Kidney capillary endothelial cell (primary cell): ENCODE measurements at regions not wholly inside any gene's neighbourhood (a gene's known extent, or its start where the extent isn't known, plus 50 kb on each side); places are given as distances from the start of the nearest gene placed in this dataset.
"Not testable (repeated sequence)": the region's sequence is repeated elsewhere in the genome, so short reads cannot be mapped to it uniquely, and the experiment has no call there.

Experiments
- DNase-seq: peaks from one replicate; pipeline ENCODE4 v3.0.0-alpha.2; 2018; ENCODE audit warnings: low spot score

DNA sequence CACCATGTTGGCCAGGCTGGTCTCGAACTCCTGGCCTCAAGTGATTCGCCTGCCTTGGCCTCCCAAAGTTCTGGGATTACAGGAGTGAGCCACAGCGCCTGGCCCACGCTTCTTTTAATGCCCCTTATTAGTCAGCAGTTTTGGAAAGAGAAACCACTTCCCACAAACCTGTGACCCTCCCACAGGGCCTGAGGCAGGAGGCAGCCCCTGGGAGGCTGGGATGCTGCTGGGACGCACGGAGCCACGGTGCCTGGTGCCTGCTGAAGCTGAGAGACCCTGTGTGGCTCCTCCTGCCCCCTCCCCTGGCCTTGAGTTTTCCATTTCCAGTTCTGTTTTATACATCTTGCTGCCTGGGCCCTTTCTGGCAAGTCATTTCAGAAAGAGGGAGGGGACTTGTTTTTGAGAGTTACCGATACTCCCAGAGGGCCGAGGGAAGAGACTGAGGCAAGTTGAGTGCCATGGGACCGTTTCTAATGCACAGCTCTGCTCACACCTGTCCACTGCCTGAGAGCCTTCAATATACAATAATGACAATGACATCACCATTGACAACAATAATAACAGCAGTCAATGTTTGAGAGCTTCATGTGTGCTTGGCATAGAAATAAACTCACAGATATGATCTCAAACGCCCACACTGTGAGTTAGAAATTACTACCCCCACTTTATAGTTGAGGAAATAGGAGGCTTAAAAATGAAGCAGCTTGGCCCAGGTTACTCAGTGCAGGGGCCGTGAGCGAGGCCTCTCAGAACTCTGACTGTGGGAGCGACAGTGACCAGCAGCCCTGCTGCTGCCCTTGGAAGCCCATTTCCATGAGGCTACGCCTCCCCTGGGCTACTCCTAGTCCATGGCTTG, 78.1 kb upstream of the YWHAQ start:
- no peak for DNase-seq

- DNase-seq = no peak
Observed at GRCh38 chr2:9709539-9710285, 78.9 kb upstream of the YWHAQ start.

- DNase-seq = no peak
Observed at GRCh38 chr2:9710311-9710710, 79.5 kb upstream of the YWHAQ start.

DNA sequence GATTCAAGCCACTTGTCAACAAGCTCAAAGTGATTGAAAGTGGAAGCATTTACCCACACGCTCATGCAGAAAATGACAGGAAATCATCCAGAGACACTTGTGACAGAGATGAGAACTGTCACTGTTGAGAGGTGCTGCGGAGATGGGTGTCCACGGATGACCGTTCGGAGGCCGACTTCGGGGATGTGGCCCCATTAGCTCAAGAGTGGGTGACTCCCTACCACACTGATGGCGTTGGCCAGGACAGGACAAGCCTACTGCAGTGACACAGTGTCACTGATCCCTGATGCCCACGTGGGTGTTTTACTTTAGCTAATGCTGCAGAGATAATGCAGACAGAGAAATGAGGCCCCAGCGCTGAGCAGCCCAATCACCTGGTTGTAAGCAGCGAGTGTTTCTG, 81.5 kb upstream of the YWHAQ start:
- no peak for DNase-seq

DNA sequence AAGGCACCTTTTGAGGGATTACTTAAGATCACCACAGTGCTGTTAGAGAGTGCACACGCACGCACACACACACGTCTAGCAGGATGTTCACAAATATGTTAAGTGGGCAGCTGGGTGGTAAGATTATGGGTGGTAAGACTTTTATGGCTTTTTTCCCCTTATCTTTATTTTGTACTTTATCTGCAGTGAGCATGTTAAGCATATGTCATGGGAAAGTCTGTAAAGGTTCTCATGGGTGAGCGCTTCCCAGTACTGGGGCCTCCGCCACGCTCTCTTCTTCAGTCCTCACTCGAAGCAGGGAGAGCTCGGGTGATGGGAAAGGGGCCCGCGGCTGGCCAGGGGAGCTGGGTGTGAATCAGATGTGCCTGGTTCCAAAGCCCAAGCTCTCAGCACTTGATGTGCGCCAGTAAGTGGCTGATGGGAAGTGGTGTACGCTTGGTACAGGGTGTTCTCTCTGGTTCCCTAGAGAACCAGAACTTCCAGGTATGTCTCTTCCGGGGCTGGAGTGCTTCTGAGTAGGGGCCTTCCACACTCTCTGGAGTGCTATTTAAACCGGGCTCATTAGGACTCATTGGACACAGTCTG, 83.9 kb upstream of the YWHAQ start:
- DNase-seq = no peak

GRCh38 chr2:9715238-9715637, 84.4 kb upstream of the YWHAQ start:
- no peak for DNase-seq

DNA sequence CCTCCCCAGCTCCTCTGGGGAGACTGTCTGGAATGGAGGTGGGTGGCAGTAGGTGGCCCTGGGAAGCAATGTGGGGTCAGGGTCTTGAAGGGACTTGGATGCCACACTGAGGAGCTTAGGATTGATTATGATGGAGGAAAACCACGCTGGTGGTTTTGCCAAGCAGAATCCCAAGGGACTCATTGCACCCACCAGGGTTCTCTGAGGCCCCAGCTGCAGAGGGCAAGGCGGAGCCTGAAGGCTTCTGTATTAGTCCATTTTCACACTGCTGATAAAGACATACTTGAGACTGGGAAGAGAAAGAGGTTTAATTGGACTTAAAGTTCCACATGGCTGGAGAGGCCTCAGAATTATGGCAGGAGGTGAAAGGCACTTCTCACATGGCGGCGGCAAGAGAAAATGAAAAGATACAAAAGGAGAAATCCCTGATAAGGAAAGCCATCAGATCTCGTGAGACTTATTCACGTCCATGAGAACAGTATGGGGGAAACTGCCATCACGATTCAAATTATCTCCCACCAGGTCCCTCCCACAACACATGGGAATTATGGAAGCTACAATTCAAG, 87.2 kb upstream of the YWHAQ start:
- no peak for DNase-seq

DNA sequence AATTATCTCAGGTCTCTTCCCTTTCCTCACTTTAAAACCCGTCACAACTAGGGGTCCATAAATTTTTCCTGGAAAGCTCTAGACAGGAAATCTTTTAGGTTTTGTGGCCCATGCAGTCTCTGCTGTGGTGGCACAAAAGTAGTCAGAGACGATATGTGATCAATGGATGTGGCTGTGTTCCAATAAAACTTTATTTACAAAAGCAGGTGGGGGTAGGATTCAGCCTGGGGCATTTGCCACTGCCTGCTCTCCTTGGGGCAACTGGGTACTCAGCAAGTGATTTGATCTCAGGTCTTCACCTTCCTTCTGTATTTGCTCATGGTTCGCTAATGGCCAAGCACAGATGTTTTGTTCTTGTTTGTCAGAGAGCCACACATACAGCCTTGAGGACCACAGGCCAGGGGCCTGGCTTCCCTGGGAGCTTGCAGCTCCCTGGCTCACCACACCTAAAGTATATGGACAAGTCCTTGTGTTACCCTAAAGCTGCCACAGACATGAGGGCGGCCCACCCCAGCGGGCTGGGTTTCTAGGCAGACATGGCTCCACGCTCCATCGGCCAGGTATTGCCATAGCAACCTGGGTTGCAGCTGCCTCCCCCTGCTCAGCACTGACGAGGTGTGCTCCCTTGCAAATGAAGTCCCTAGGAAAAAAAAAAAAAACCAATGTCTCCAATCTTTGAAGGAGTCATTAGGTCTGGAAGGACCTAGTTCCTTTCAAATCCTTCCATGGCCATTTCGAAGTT, 89.7 kb upstream of the YWHAQ start:
- DNase-seq = no peak

GRCh38 chr2:9721344-9721743, 90.5 kb upstream of the YWHAQ start:
- DNase-seq = no peak

- DNase-seq = no peak
Observed at GRCh38 chr2:9722451-9722850, 91.7 kb upstream of the YWHAQ start.

GRCh38 chr2:9724565-9724964, 93.8 kb upstream of the YWHAQ start:
- no peak for DNase-seq

- no peak for DNase-seq
Observed at GRCh38 chr2:9725106-9725505, 94.3 kb upstream of the YWHAQ start.

- not testable (repeated sequence) for DNase-seq
Observed at GRCh38 chr2:9726016-9726415, 95.2 kb upstream of the YWHAQ start.

DNA sequence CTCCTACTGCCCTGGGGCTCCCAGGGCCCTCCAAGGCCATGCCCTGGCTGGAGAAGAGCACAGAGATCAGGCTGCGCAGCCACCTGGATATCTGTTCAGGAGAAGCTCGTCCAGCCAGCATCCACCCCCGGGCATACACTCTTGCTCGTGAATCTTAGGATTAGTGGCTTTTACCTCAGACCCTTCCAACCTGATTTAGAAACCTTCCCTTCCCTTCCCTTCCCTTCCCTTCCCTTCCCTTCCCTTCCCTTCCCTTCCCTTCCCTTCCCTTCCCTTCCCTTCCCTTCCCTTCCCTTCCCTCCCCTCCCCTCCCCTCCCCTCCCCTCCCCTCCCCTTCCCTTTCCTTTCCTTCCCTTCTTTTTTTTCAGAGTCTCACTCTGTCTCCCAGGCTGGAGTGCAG, 99.7 kb upstream of the YWHAQ start:
- DNase-seq = not testable (repeated sequence)

GRCh38 chr2:9732824-9733223, 102.0 kb upstream of the YWHAQ start:
- DNase-seq = no peak

DNA sequence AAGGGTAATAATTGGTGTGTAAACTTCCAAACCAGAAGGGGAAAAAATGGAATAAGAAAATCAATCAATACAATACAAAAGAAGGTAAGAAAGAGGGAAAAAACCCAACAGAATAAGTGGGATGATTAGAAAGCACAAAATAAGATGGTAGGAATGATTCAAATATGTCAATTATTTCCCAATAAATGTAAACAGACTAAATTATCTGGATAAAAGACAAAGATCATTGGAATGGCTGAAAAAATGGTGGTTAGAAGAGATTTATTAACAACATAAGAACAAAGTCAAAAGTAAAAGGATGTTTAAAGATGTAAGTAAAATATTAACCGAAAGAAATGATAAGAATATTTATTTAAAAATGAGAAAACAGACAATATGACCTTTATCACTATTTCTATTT, 103.5 kb upstream of the YWHAQ start:
- no peak for DNase-seq

DNA sequence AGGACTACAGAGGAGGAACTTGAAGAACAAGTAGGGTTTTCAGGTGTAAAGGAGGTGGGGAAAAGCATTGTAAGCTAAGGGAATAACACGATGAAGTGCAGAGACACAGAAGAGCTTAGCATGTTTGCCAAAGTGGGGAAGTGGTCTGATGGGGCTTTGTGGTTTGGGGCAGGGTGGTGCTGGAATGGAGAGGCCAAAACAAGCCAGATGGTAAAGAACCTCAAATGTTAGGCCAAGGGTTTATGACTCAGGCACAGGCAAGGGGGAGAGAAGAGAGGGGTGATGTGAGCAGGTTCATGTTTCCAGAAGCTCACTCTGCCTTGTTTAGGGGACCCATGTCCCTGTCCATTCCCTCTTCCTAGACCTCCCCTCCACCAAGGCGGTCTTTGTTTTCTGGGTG, 104.5 kb upstream of the YWHAQ start:
- no peak for DNase-seq

DNA sequence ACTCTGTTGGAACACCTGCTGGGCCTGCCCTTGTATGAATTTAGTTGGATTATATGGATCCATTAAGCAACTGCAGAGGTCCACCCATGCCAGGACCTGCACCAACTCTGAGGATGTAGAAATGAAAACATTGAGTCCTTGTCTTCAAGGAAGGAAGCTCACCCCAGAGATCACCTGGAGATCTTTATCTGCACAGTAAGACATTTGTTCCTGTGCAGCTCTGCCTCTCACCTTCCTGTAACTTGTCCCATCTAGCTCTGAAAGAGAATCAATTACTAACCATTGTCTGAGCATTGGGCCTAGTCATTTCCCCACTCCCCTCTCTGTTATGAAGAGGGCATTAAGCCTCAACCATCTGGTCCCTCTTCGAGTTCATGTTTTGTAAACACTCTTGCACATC, 105.2 kb upstream of the YWHAQ start:
- DNase-seq = no peak

GRCh38 chr2:9737053-9737875, 106.0 kb upstream of the TAF1B start:
- no peak for DNase-seq

DNA sequence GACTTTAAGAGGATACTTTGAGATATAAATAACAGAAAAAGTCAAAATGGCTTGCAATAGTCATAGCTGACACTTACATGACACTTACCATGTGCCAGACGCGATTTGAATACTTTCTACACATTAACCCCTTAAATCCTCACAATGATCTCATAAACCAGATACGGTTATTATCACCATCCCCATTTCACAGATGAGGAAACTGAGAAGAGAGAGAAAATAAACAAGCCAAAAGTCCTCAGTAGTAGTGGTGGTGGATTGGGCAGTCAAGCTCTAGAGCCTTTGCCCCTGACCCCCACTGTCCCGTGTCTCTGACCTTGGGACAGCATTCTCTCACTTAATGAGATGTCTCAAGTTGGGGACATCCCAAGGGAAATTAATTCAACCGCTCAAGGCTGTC, 105.2 kb upstream of the TAF1B start:
- DNase-seq = no peak
